HUES64 (cell line): ENCODE measurements at regions not wholly inside any gene's neighbourhood (a gene's known extent, or its start where the extent isn't known, plus 50 kb on each side); places are given as distances from the start of the nearest gene placed in this dataset.

ENCODE experiments used
- H3K27ac ChIP-seq: 2 replicates; pipeline ENCODE4 v1.7.0; 2013; ENCODE audit warnings: low read depth, low read length, inconsistent platforms
- H3K27me3 ChIP-seq: 2 replicates; pipeline ENCODE4 v1.6.1; 2013; ENCODE audit warnings: mild to moderate bottlenecking, low read length; ENCODE audit not compliant: insufficient read depth
- H3K36me3 ChIP-seq: 2 replicates; pipeline ENCODE4 v1.6.1; 2013; ENCODE audit warnings: mild to moderate bottlenecking, low read length; ENCODE audit not compliant: insufficient read depth
- H3K4me1 ChIP-seq: 2 replicates; pipeline ENCODE4 v1.6.1; 2013; ENCODE audit warnings: mild to moderate bottlenecking, low read length, moderate library complexity; ENCODE audit not compliant: insufficient read depth
- H3K4me3 ChIP-seq: 2 replicates; pipeline ENCODE4 v1.5.1; 2013; ENCODE audit warnings: mild to moderate bottlenecking, low read length, moderate library complexity
- H3K9ac ChIP-seq: 2 replicates; pipeline ENCODE4 v1.6.1; 2013; ENCODE audit warnings: mild to moderate bottlenecking, low read depth, low read length
- H3K9me3 ChIP-seq: 2 replicates; pipeline ENCODE4 v1.6.1; 2013; ENCODE audit warnings: low read depth, low read length; ENCODE audit not compliant: insufficient read depth
- WGBS: fragments of 150-250, 120-280 bp; methylation state at CpG from one replicate; pipeline ENCODE4 v1.1.7; 2013; ENCODE audit warnings: missing lambda C conversion rate; 5-methylcytosine and 5-hydroxymethylcytosine counted together

- Histone ChIP-seq H3K36me3 (no peaks in the 10 kb centered on the region), H3K27me3 (no peaks in the 10 kb centered on the region), H3K4me1 (peaks cover 30% of the 10 kb centered on the region), H3K9me3 (no peaks in the 10 kb centered on the region), H3K4me3 (no peak overlapping the region), H3K9ac (no peak overlapping the region), H3K27ac (no peak overlapping the region)
- 94% methylated on average over 4 of the region's 5 CpGs for WGBS
Observed at GRCh38 chr2:164386231-164386630, 235.1 kb downstream of the GRB14 start.

- peaks cover 24% of the 10 kb centered on the region for H3K4me1 ChIP-seq
- H3K27me3 ChIP-seq, result no peaks in the 10 kb centered on the region
- no peak overlapping the region for H3K27ac ChIP-seq
- H3K9me3 ChIP-seq, result no peaks in the 10 kb centered on the region
- no peak overlapping the region for H3K9ac ChIP-seq
- no peaks in the 10 kb centered on the region for H3K36me3 ChIP-seq
- H3K4me3 ChIP-seq, result no peak overlapping the region
Observed at GRCh38 chr2:164384434-164384833, 236.8 kb downstream of the GRB14 start.

- Histone ChIP-seq H3K36me3 (no peaks in the 10 kb centered on the region), H3K27ac (no peak overlapping the region), H3K27me3 (no peaks in the 10 kb centered on the region), H3K4me3 (no peak overlapping the region), H3K9me3 (peaks cover 15% of the 10 kb centered on the region), H3K4me1 (no peaks in the 10 kb centered on the region), H3K9ac (no peak overlapping the region)
- 95% methylated on average over 4 of the region's 4 CpGs for WGBS
Observed at GRCh38 chr2:164371916-164372315, 249.4 kb downstream of the GRB14 start.

- peaks cover 15% of the 10 kb centered on the region for H3K9me3 ChIP-seq
- no peak overlapping the region for H3K4me3 ChIP-seq
- no peak overlapping the region for H3K27ac ChIP-seq
- no peaks in the 10 kb centered on the region for H3K4me1 ChIP-seq
- H3K27me3 ChIP-seq, result no peaks in the 10 kb centered on the region
- WGBS, result 89% methylated on average over 1 of the region's 1 CpG
- H3K36me3 ChIP-seq, result no peaks in the 10 kb centered on the region
- no peak overlapping the region for H3K9ac ChIP-seq
Observed at GRCh38 chr2:164369366-164369765, 251.9 kb downstream of the GRB14 start.

DNA sequence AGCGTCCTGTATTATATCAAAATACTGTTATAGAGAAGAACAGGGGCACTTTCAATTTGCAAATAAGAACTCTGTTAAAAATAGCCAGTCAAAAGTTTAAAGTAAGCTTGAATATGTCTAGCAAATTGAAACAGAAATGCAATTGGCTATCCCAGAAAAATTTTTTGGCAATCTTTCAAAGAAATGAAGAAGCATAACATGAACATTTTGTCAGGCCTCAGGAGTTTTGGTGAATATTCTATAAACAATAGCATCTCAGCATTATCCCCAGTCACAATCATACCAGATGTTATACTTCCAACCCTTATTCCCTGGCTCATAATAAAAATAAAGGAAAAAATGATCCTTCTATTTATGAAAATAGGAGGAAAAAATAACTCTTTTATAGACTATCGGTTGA, 252.4 kb downstream of the GRB14 start:
- no peak overlapping the region for H3K27ac ChIP-seq
- H3K27me3 ChIP-seq, result no peaks in the 10 kb centered on the region
- peaks cover 15% of the 10 kb centered on the region for H3K9me3 ChIP-seq
- H3K9ac ChIP-seq, result no peak overlapping the region
- H3K36me3 ChIP-seq, result no peaks in the 10 kb centered on the region
- no peak overlapping the region for H3K4me3 ChIP-seq
- no peaks in the 10 kb centered on the region for H3K4me1 ChIP-seq
- 100% methylated on average over 1 of the region's 2 CpGs for WGBS

- Histone ChIP-seq H3K27ac (no peak overlapping the region), H3K36me3 (no peaks in the 10 kb centered on the region), H3K9ac (no peak overlapping the region), H3K27me3 (no peaks in the 10 kb centered on the region), H3K9me3 (no peaks in the 10 kb centered on the region), H3K4me3 (no peak overlapping the region), H3K4me1 (no peaks in the 10 kb centered on the region)
Observed at GRCh38 chr2:164363646-164364045, 257.6 kb downstream of the GRB14 start.

- WGBS, result 100% methylated on average over 1 of the region's 2 CpGs
- no peaks in the 10 kb centered on the region for H3K4me1 ChIP-seq
Observed at GRCh38 chr2:164351536-164351935, 269.7 kb downstream of the GRB14 start.

GRCh38 chr2:164335947-164336346, 285.3 kb downstream of the GRB14 start:
- no peaks in the 10 kb centered on the region for H3K36me3 ChIP-seq
- H3K27ac ChIP-seq, result no peak overlapping the region

More at GRCh38 chr2:164351536-164351935, 269.7 kb downstream of the GRB14 start:
- Histone ChIP-seq H3K4me3 (peak overlapping the region; percentile 29; the same call in 1 of the 2 replicates), H3K9ac (no peak overlapping the region; the same call in 1 of the 2 replicates), H3K27me3 (no peaks in the 10 kb centered on the region), H3K27ac (no peak overlapping the region), H3K9me3 (no peaks in the 10 kb centered on the region), H3K36me3 (no peaks in the 10 kb centered on the region)

GRCh38 chr2:164335128-164335527, 286.2 kb downstream of the GRB14 start:
- WGBS, result 96% methylated on average over 2 of the region's 2 CpGs
- Histone ChIP-seq H3K4me3 (0 out of 2 replicates have a peak overlapping the region, but pooled peaks have one; percentile 4), H3K4me1 (peaks cover 17% of the 10 kb centered on the region), H3K27me3 (no peaks in the 10 kb centered on the region), H3K27ac (no peak overlapping the region; the same call in 1 of the 2 replicates), H3K36me3 (no peaks in the 10 kb centered on the region), H3K9me3 (no peaks in the 10 kb centered on the region; the same call in 1 of the 2 replicates), H3K9ac (no peak overlapping the region)

More at GRCh38 chr2:164335947-164336346, 285.3 kb downstream of the GRB14 start:
- Histone ChIP-seq H3K9ac (no peak overlapping the region), H3K4me1 (peaks cover 17% of the 10 kb centered on the region), H3K9me3 (no peaks in the 10 kb centered on the region; the same call in 1 of the 2 replicates), H3K27me3 (no peaks in the 10 kb centered on the region), H3K4me3 (no peak overlapping the region)
- WGBS, result 86% methylated on average over 2 of the region's 2 CpGs

DNA sequence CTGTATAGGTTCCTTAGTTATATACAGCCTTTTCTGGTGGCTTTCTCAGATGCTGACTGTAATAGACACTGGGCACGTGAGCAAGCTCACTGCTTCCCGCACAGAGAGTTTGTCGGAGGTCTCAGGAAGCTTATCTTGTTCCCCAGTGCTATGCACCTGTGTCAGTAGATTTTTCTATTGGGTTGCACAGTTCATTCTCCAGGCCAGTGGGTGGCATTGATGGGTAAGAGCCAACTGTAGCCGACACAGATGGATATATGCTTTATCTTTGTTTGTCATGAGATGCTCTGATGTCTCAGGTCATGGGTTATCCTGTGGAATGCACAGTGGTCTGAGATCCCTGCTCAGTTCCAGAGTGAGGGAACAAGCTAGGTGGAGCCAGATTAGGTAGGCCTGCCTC, 293.0 kb downstream of the GRB14 start:
- Histone ChIP-seq H3K27me3 (no peaks in the 10 kb centered on the region), H3K9me3 (no peaks in the 10 kb centered on the region), H3K4me3 (no peak overlapping the region), H3K9ac (no peak overlapping the region), H3K36me3 (no peaks in the 10 kb centered on the region), H3K4me1 (no peaks in the 10 kb centered on the region), H3K27ac (no peak overlapping the region)
- WGBS, result 97% methylated on average over 4 of the region's 4 CpGs

DNA sequence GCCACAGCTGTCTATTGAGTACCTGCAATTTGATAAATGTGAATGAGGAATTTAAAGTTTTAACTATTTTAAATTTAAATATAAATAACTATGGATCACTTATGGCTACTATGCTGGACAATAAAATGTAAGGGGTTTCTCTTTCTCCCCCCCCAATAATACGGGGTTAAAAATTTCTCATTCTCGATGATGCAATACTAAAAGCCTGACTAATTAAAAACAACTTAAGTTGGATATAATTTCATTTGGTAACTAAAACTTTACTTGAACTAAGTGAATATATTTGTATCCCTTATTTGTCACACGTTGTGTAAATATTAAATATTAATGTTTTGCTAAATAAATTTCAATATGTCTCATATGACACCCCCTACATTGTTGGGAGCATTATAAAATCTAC, 297.3 kb downstream of the GRB14 start:
- Histone ChIP-seq H3K27ac (no peak overlapping the region), H3K4me3 (no peak overlapping the region), H3K9me3 (no peaks in the 10 kb centered on the region), H3K4me1 (no peaks in the 10 kb centered on the region), H3K27me3 (no peaks in the 10 kb centered on the region), H3K36me3 (no peaks in the 10 kb centered on the region), H3K9ac (no peak overlapping the region)
- no CpG with 5 or more reads among the region's 3 CpGs for WGBS

- H3K27ac ChIP-seq, result no peak overlapping the region
- H3K36me3 ChIP-seq, result no peaks in the 10 kb centered on the region
- 88% methylated on average over 4 of the region's 4 CpGs for WGBS
- no peaks in the 10 kb centered on the region for H3K9me3 ChIP-seq
- H3K4me3 ChIP-seq, result no peak overlapping the region
- H3K4me1 ChIP-seq, result no peaks in the 10 kb centered on the region
- no peaks in the 10 kb centered on the region for H3K27me3 ChIP-seq
- H3K9ac ChIP-seq, result no peak overlapping the region
Observed at GRCh38 chr2:164314148-164314547, 307.1 kb downstream of the GRB14 start.
